SK-N-SH (cell line): ENCODE measurements at regions not wholly inside any gene's neighbourhood (a gene's known extent, or its start where the extent isn't known, plus 50 kb on each side); places are given as distances from the start of the nearest gene placed in this dataset.
A peak's percentile ranks its signal among the peaks of the same experiment; 100 is the strongest.

ENCODE experiments used
- CTCF ChIA-PET: fragments of 300-600, 350-600 bp; formaldehyde crosslinking; extraction: SDS; loops from one replicate; lab custom pipeline; 2021; lab: Yijun Ruan, JAX
- POLR2A ChIA-PET: fragments of 350-600 bp; sonication (Branson Sonifier 250); formaldehyde crosslinking; extraction: SDS; loops from one replicate; lab custom pipeline; 2020; ENCODE audit warnings: antibody characterized with exemption, inconsistent platforms; lab: Yijun Ruan, JAX
- DNase-seq: peaks from one replicate; pipeline ENCODE4 v3.0.0; 2012
- H2AFZ ChIP-seq: fragments of 200-600 bp; sonication (generic); 2 replicates; pipeline ENCODE4 v1.8.1; 2016; ENCODE audit warnings: antibody characterized with exemption, mild to moderate bottlenecking, low read depth
- H3F3A ChIP-seq: fragments of 200-600 bp; sonication (generic); replicated peaks from 2 replicates; pipeline ENCODE3; 2016; ENCODE audit warnings: antibody characterized with exemption, mild to moderate bottlenecking; ENCODE audit not compliant: insufficient read depth
- H3K27ac ChIP-seq, 2 experiments: fragments of 200-500 bp in 1 of 2; fragments of 200-600 bp in 1 of 2; sonication (Bioruptor generic) in 1 of 2; sonication (generic), shearing (Covaris generic) in 1 of 2; 2 replicates each; pipeline versions ENCODE4 v1.5.1 to v1.6.1; 2014 to 2016; ENCODE audit warnings: low read depth in 2 of 2, inconsistent platforms in 1 of 2, low read length in 1 of 2, mild to moderate bottlenecking in 1 of 2, mixed read lengths in 1 of 2
- H3K27me3 ChIP-seq: fragments of 200-600 bp; sonication (generic), shearing (Covaris generic); 2 replicates; pipeline ENCODE4 v1.6.1; 2016; ENCODE audit warnings: mixed run types; ENCODE audit not compliant: insufficient read depth
- H3K36me3 ChIP-seq, 2 experiments: fragments of 200-500 bp in 1 of 2; fragments of 200-600 bp in 1 of 2; sonication (Bioruptor generic) in 1 of 2; sonication (generic) in 1 of 2; replicated peaks in 1 of 2; 2 replicates each; pipeline versions ENCODE3 to v1.5.1; 2014 to 2016; ENCODE audit warnings: low read length in 1 of 2, mild to moderate bottlenecking in 1 of 2; ENCODE audit not compliant: insufficient read depth in 2 of 2, control insufficient read depth in 1 of 2
- H3K4me1 ChIP-seq, 2 experiments: fragments of 200-500 bp in 1 of 2; fragments of 200-600 bp in 1 of 2; sonication (Bioruptor generic) in 1 of 2; sonication (generic), shearing (Covaris generic) in 1 of 2; 2 replicates each; pipeline versions ENCODE4 v1.5.1 to v1.6.1; 2014 to 2016; ENCODE audit warnings: low read depth in 1 of 2, low read length in 1 of 2, mixed run types in 1 of 2; ENCODE audit not compliant: insufficient read depth in 2 of 2, control insufficient read depth in 1 of 2
- H3K4me2 ChIP-seq: fragments of 200-600 bp; sonication (generic), shearing (Covaris generic); 2 replicates; pipeline ENCODE4 v1.6.1; 2017; ENCODE audit warnings: mixed run types
- H3K4me3 ChIP-seq, 2 experiments: fragments of 200-500 bp in 1 of 2; fragments of 200-600 bp in 1 of 2; sonication (Bioruptor generic) in 1 of 2; sonication (generic), shearing (Covaris generic) in 1 of 2; 2 replicates each; pipeline versions ENCODE4 v1.5.1 to v1.8.1; 2014 to 2016; ENCODE audit warnings: low read depth in 2 of 2, inconsistent platforms in 1 of 2, low read length in 1 of 2, mild to moderate bottlenecking in 1 of 2, mixed read lengths in 1 of 2, moderate library complexity in 1 of 2
- H3K79me2 ChIP-seq: fragments of 200-600 bp; sonication (generic); 2 replicates; pipeline ENCODE4 v1.8.1; 2017; ENCODE audit warnings: mild to moderate bottlenecking; ENCODE audit not compliant: insufficient read depth
- H3K9ac ChIP-seq: fragments of 200-600 bp; sonication (generic); 2 replicates; pipeline ENCODE4 v1.6.1; 2017; ENCODE audit warnings: mixed run types
- H3K9me2 ChIP-seq: fragments of 200-600 bp; sonication (generic); 2 replicates; pipeline ENCODE4 v1.6.1; 2017; ENCODE audit warnings: mixed run types
- H3K9me3 ChIP-seq: fragments of 200-600 bp; sonication (generic); 2 replicates; pipeline ENCODE4 v1.6.1; 2017; ENCODE audit warnings: mixed run types, mild to moderate bottlenecking, moderate library complexity
- H4K20me1 ChIP-seq: fragments of 200-600 bp; sonication (generic); 2 replicates; pipeline ENCODE4 v1.6.1; 2017; ENCODE audit warnings: mild to moderate bottlenecking, mixed run types; ENCODE audit not compliant: insufficient read depth
- CHD2 ChIP-seq: fragments of 150-350 bp; IDR thresholded peaks from 2 replicates; pipeline ENCODE4 v1.6.1; 2018; ENCODE audit warnings: low read length; ENCODE audit not compliant: partially characterized antibody
- CTCF ChIP-seq: fragments of 200-600 bp; sonication (generic); IDR thresholded peaks from 2 replicates; pipeline ENCODE4 v1.6.1; 2017; ENCODE audit warnings: antibody characterized with exemption, mild to moderate bottlenecking, moderate library complexity
- EP300 ChIP-seq, 2 experiments: IDR thresholded peaks; 2 replicates each; pipeline versions ENCODE4 v1.4.0 to v1.6.1; 2012; ENCODE audit warnings: borderline replicate concordance in 1 of 2, low read depth in 1 of 2, low read length in 1 of 2
- FOXJ3 ChIP-seq: sonication (generic); formaldehyde crosslinking; IDR thresholded peaks from 2 replicates; pipeline ENCODE4 v1.5.1; 2020; ENCODE audit warnings: mild to moderate bottlenecking, missing genetic modification reagents
- FOXM1 ChIP-seq: IDR thresholded peaks from 2 replicates; pipeline ENCODE4 v1.4.0; 2012; ENCODE audit warnings: low read depth, mild to moderate bottlenecking
- GATA2 ChIP-seq: sonication (generic); formaldehyde crosslinking; IDR thresholded peaks from 2 replicates; pipeline ENCODE4 v1.5.0; 2020; ENCODE audit warnings: mild to moderate bottlenecking, missing genetic modification reagents
- JUND ChIP-seq: IDR thresholded peaks from 2 replicates; pipeline ENCODE4 v1.4.0; 2012
- RAD21 ChIP-seq: IDR thresholded peaks from 2 replicates; pipeline ENCODE4 v1.6.1; 2012; ENCODE audit warnings: mild to moderate bottlenecking, low read length
- RCOR1 ChIP-seq: fragments of 150-350 bp; IDR thresholded peaks from 2 replicates; pipeline ENCODE4 v1.6.1; 2017; ENCODE audit warnings: antibody characterized with exemption, low read length
- RFX5 ChIP-seq: IDR thresholded peaks from 2 replicates; pipeline ENCODE4 v1.6.1; 2012; ENCODE audit warnings: mild to moderate bottlenecking, improper control_type of control experiment, low read length
- RXRA ChIP-seq: IDR thresholded peaks from 2 replicates; pipeline ENCODE4 v1.4.0; 2012; ENCODE audit warnings: low read depth, mild to moderate bottlenecking, borderline replicate concordance
- SIN3A ChIP-seq: IDR thresholded peaks from 2 replicates; pipeline ENCODE4 v1.6.1; 2012; ENCODE audit warnings: low read depth, mild to moderate bottlenecking, low read length, moderate library complexity, borderline replicate concordance
- TCF12 ChIP-seq: IDR thresholded peaks from 2 replicates; pipeline ENCODE4 v1.4.0; 2012
- TEAD4 ChIP-seq: IDR thresholded peaks from 2 replicates; pipeline ENCODE4 v1.4.0; 2012; ENCODE audit warnings: mild to moderate bottlenecking, borderline replicate concordance; ENCODE audit not compliant: insufficient read depth
- USF1 ChIP-seq: IDR thresholded peaks from 2 replicates; pipeline ENCODE4 v1.4.0; 2012; ENCODE audit warnings: low read depth, borderline replicate concordance
- USF2 ChIP-seq: fragments of 150-350 bp; IDR thresholded peaks from 2 replicates; pipeline ENCODE4 v1.6.1; 2017; ENCODE audit warnings: antibody characterized with exemption, low read length, low read depth, borderline replicate concordance
- ZBTB33 ChIP-seq: IDR thresholded peaks from 2 replicates; pipeline ENCODE4 v1.4.0; 2012; ENCODE audit warnings: low read depth, borderline replicate concordance
- WGBS: methylation state at CpG from one replicate; pipeline ENCODE4 v1.1.6; 2017; ENCODE audit warnings: low lambda C conversion rate; 5-methylcytosine and 5-hydroxymethylcytosine counted together

GRCh38 chr1:5296095-5296494 lies 641.7 kb downstream of the AJAP1 start:
- no peaks in the 10 kb centered on the region for H4K20me1 ChIP-seq
- ChIA-PET POLR2A (interaction anchor here (1.2 kb wide), 1 partner anchor 8 kb away, joined by 4 read pairs; no protein-coding TSS in a partner anchor), CTCF (interaction anchor here (1.1 to 3.0 kb wide), 3 partner anchors 9 to 218 kb away, joined by 3 to 10 read pairs (median 4); no protein-coding TSS in a partner anchor)
- no peak overlapping the region for H3K9ac ChIP-seq
- no peak overlapping the region for H3K4me3 ChIP-seq
- no peaks in the 10 kb centered on the region for H3K9me2 ChIP-seq
- H3F3A ChIP-seq, result no peaks in the 10 kb centered on the region
- peaks cover 0 to 27% of the 10 kb centered on the region in 2 experiments; a peak in 1 of 4 replicates for H3K4me1 ChIP-seq
- no peak overlapping the region for H3K4me2 ChIP-seq
- H3K79me2 ChIP-seq, result no peaks in the 10 kb centered on the region
- H3K36me3 ChIP-seq, result no peaks in the 10 kb centered on the region
- H3K9me3 ChIP-seq, result no peaks in the 10 kb centered on the region
- no peaks in the 10 kb centered on the region for H3K27me3 ChIP-seq
- 48% methylated on average over 12 of the region's 12 CpGs for WGBS
- DNase-seq, result no peak
- TF ChIP-seq RFX5 (no peak), RXRA (no peak), CHD2 (no peak), EP300 (IDR thresholded peaks at IDR 0.05; ENCODE audit: borderline replicate concordance in 1 of 2, low read depth in 1 of 2, low read length in 1 of 2) (no peak), JUND (no peak), USF1 (no peak), RAD21 (no peak), ZBTB33 (no peak), USF2 (no peak), GATA2 (CRISPR knock-in tag) (no peak), TCF12 (no peak), FOXM1 (no peak), SIN3A (no peak), CTCF (no peak), TEAD4 (no peak), FOXJ3 (CRISPR knock-in tag) (no peak), RCOR1 (no peak)
- H2AFZ ChIP-seq, result no peak overlapping the region
- H3K27ac ChIP-seq, result peak overlapping the region in 1 of 2 experiments; percentile 22; a peak in 1 of 4 replicates
